ENCODE measurements at regions not wholly inside any gene's neighbourhood (a gene's known extent, or its start where the extent isn't known, plus 50 kb on each side); places are given as distances from the start of the nearest gene placed in this dataset.
A peak's percentile ranks its signal among the peaks of the same experiment; 100 is the strongest.

DNA sequence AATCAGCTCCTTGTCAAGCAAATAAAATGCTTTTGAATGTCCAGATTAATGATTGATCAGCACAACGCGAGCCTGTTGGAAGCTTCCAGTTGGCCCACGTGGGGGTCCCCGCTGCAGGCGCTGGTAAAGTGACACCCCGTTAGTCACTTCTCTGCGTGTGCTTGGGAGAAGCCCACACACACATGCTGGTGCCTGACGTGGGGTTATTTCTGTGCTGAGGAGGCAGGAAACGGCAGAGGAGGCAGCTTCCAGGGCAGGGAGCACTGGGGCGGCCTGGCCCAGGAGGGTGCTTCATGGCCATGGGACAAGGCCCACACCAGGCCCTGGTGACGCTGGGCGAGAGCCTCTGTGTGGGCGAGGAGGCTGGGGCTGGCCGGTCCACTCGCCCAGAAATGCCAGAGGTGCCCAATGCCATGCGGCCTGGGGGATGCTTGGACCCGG is 101.5 kb downstream of the KIF26A start:
- TF ChIP-seq, protein P1, sequence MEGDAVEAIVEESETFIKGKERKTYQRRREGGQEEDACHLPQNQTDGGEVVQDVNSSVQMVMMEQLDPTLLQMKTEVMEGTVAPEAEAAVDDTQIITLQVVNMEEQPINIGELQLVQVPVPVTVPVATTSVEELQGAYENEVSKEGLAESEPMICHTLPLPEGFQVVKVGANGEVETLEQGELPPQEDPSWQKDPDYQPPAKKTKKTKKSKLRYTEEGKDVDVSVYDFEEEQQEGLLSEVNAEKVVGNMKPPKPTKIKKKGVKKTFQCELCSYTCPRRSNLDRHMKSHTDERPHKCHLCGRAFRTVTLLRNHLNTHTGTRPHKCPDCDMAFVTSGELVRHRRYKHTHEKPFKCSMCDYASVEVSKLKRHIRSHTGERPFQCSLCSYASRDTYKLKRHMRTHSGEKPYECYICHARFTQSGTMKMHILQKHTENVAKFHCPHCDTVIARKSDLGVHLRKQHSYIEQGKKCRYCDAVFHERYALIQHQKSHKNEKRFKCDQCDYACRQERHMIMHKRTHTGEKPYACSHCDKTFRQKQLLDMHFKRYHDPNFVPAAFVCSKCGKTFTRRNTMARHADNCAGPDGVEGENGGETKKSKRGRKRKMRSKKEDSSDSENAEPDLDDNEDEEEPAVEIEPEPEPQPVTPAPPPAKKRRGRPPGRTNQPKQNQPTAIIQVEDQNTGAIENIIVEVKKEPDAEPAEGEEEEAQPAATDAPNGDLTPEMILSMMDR (IDR thresholded peaks at IDR 0.05) = no peak
- TF ChIP-seq RNF2 (IDR thresholded peaks at IDR 0.05; ENCODE audit: borderline replicate concordance, low read depth) = no peak
- peak; percentile 31 for TF ChIP-seq MAFK (IDR thresholded peaks at IDR 0.05; ENCODE audit: partially characterized antibody)
- no peak for TF ChIP-seq PHF8 (IDR thresholded peaks at IDR 0.05; ENCODE audit: borderline replicate concordance, low read depth)
- no peak for TF ChIP-seq REST (IDR thresholded peaks at IDR 0.05)
- TF ChIP-seq CEBPB (IDR thresholded peaks at IDR 0.05) = no peak
- TF ChIP-seq RAD21 (conservative IDR thresholded peaks at IDR 0.05 in 1 of 2, IDR thresholded peaks at IDR 0.05 in 1 of 2) = no peak
- no peak for TF ChIP-seq HDAC2 (IDR thresholded peaks at IDR 0.05)
- no peak for TF ChIP-seq KDM1A (IDR thresholded peaks at IDR 0.05; ENCODE audit: low read depth)

Measured in A549 (cell line).